ACC112 (cell line): ENCODE measurements at regions not wholly inside any gene's neighbourhood (a gene's known extent, or its start where the extent isn't known, plus 50 kb on each side); places are given as distances from the start of the nearest gene placed in this dataset.
"Not testable (repeated sequence)": the region's sequence is repeated elsewhere in the genome, so short reads cannot be mapped to it uniquely, and the experiment has no call there.

Experiments
- H2AFZ ChIP-seq: fragments of 200-600 bp; sonication (generic); one replicate; pipeline ENCODE4 v1.6.0; 2017; ENCODE audit warnings: antibody characterized with exemption, low read length; ENCODE audit not compliant: unreplicated experiment
- H3K27ac ChIP-seq: fragments of 200-600 bp; sonication (generic); 2 replicates; pipeline ENCODE4 v1.5.1; 2014; ENCODE audit warnings: low read depth, mild to moderate bottlenecking, antibody characterized with exemption, low read length, moderate library complexity
- H3K27me3 ChIP-seq: fragments of 200-600 bp; sonication (generic); 2 replicates; pipeline ENCODE4 v1.6.1; 2014; ENCODE audit warnings: mild to moderate bottlenecking, antibody characterized with exemption, low read length, moderate library complexity, mixed read lengths; ENCODE audit not compliant: insufficient read depth
- H3K36me3 ChIP-seq: fragments of 200-600 bp; sonication (generic); 2 replicates; pipeline ENCODE4 v1.6.1; 2016; ENCODE audit warnings: mild to moderate bottlenecking, antibody characterized with exemption, low read length, moderate library complexity, mixed read lengths; ENCODE audit not compliant: insufficient read depth
- H3K4me1 ChIP-seq: fragments of 200-600 bp; sonication (generic); one replicate; pipeline ENCODE4 v1.6.1; 2016; ENCODE audit warnings: low read length, mixed read lengths; ENCODE audit not compliant: insufficient read depth, unreplicated experiment, control insufficient read depth
- H3K4me3 ChIP-seq: fragments of 200-600 bp; sonication (generic); 2 replicates; pipeline ENCODE4 v1.5.1; 2014; ENCODE audit warnings: mild to moderate bottlenecking, low read depth, low read length
- H3K79me2 ChIP-seq: fragments of 200-600 bp; sonication (generic); one replicate; pipeline ENCODE4 v1.6.0; 2016; ENCODE audit warnings: low read length; ENCODE audit not compliant: control insufficient read depth, unreplicated experiment, insufficient read depth

GRCh38 chr12:107509421-107509820 lies 176.2 kb upstream of the PWP1 start:
- Histone ChIP-seq H3K4me3 (no peak overlapping the region), H3K27ac (no peak overlapping the region), H3K79me2 (no peaks in the 10 kb centered on the region), H3K36me3 (no peaks in the 10 kb centered on the region), H2AFZ (no peak overlapping the region), H3K4me1 (peaks cover 9% of the 10 kb centered on the region), H3K27me3 (0 out of 2 replicates have a peak, but pooled peaks cover 3% of the 10 kb centered on the region)

GRCh38 chr12:107510211-107510610 lies 175.4 kb upstream of the PWP1 start:
- Histone ChIP-seq H3K4me1 (peaks cover 16% of the 10 kb centered on the region), H3K79me2 (no peaks in the 10 kb centered on the region), H3K27ac (no peak overlapping the region), H3K4me3 (no peak overlapping the region), H3K27me3 (0 out of 2 replicates have a peak, but pooled peaks cover 3% of the 10 kb centered on the region), H3K36me3 (no peaks in the 10 kb centered on the region), H2AFZ (no peak overlapping the region)

DNA sequence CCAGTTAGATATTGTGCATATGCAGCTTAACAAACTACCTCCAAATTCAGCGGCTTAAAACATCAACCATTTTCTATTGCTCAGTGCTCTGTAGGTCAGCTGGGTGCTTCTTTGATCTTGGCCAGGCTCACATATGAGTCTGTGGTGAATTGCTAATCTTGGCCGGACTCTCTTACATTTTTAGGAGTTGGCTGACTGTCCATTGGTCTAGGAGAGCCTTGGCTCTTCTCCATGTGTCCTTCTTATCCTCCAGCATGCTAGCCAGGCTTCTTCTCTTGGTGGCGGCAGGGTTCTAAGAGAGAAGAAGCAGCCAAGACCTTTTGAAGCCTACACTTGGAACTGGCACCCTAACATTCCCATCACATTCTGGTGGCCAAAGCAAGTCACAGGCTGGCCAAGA lies 174.3 kb upstream of the PWP1 start:
- H3K79me2 ChIP-seq: no peaks in the 10 kb centered on the region
- 0 out of 2 replicates have a peak, but pooled peaks cover 3% of the 10 kb centered on the region for H3K27me3 ChIP-seq
- H2AFZ ChIP-seq: no peak overlapping the region
- no peak overlapping the region for H3K27ac ChIP-seq
- H3K4me1 ChIP-seq: peaks cover 25% of the 10 kb centered on the region
- H3K36me3 ChIP-seq: no peaks in the 10 kb centered on the region
- H3K4me3 ChIP-seq: no peak overlapping the region

DNA sequence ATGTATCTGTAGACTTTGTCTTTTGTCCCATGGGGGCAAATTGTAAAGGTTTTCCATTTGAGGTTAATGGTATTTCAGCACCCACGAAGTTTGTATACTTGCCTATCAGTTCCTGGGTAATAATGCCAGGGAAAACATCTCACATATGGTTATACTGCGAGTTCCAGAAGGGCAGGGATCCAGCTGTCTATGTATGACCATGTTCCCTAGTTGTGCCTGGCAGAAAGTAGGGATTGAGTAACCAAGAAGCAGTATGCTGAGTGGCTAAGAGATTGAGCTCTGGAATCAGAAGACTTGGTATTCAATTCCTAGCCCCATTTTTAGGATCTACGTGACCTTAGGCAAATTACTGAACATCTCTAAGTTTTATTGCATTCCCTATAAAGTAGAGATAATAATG lies 173.2 kb upstream of the PWP1 start:
- Histone ChIP-seq H3K79me2 (no peaks in the 10 kb centered on the region), H2AFZ (no peak overlapping the region), H3K4me3 (no peak overlapping the region), H3K27me3 (0 out of 2 replicates have a peak, but pooled peaks cover 3% of the 10 kb centered on the region), H3K27ac (no peak overlapping the region), H3K36me3 (no peaks in the 10 kb centered on the region), H3K4me1 (peaks cover 25% of the 10 kb centered on the region)

- H3K79me2 ChIP-seq: no peaks in the 10 kb centered on the region
- H3K27me3 ChIP-seq: 0 out of 2 replicates have a peak, but pooled peaks cover 3% of the 10 kb centered on the region
- no peak overlapping the region for H3K4me3 ChIP-seq
- no peak overlapping the region for H2AFZ ChIP-seq
- H3K27ac ChIP-seq: no peak overlapping the region
- no peaks in the 10 kb centered on the region for H3K36me3 ChIP-seq
- H3K4me1 ChIP-seq: peaks cover 25% of the 10 kb centered on the region
Measured at GRCh38 chr12:107513184-107513583, 172.4 kb upstream of the PWP1 start.

GRCh38 chr12:107513636-107514400 lies 171.8 kb upstream of the PWP1 start:
- Histone ChIP-seq H3K4me1 (peaks cover 25% of the 10 kb centered on the region), H3K36me3 (no peaks in the 10 kb centered on the region), H3K27ac (0 out of 2 replicates have a peak overlapping the region, but pooled peaks have one; percentile 83), H2AFZ (no peak overlapping the region), H3K4me3 (no peak overlapping the region), H3K27me3 (0 out of 2 replicates have a peak, but pooled peaks cover 3% of the 10 kb centered on the region), H3K79me2 (no peaks in the 10 kb centered on the region)

DNA sequence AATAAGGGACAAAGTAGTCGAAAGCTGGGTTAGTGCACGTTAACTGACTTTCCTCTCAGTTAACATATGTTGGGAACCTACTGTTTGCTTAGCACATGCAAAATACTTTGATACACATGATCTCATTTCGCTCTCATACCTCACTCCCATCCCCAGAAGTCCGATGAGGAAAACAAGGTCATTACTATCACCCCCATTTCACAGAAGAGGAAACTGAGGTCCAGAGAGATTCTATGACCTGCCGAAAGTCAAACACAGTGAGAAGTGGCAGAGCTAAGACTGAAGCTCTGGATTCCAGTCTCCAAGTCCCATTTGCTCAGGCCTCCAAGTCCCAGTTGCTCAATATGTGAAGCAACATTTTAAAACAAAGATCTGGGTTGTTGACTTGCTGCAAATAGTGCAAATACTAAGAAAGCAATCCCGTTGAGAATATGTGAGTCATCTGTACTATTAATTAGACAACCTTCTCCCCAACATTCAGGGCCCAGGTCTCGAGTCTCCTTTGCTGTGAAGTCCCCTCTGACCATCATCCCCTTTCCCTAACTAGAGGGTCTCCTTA lies 170.6 kb upstream of the PWP1 start:
- peaks cover 25% of the 10 kb centered on the region for H3K4me1 ChIP-seq
- peak overlapping the region; percentile 83 for H3K27ac ChIP-seq
- H3K4me3 ChIP-seq: no peak overlapping the region
- H3K27me3 ChIP-seq: no peaks in the 10 kb centered on the region
- no peaks in the 10 kb centered on the region for H3K79me2 ChIP-seq
- H2AFZ ChIP-seq: no peak overlapping the region
- no peaks in the 10 kb centered on the region for H3K36me3 ChIP-seq

- H3K36me3 ChIP-seq: no peaks in the 10 kb centered on the region
- H3K27me3 ChIP-seq: no peaks in the 10 kb centered on the region
- no peaks in the 10 kb centered on the region for H3K79me2 ChIP-seq
- no peak overlapping the region for H3K4me3 ChIP-seq
- peaks cover 25% of the 10 kb centered on the region for H3K4me1 ChIP-seq
- H3K27ac ChIP-seq: peak overlapping the region; percentile 83
- no peak overlapping the region for H2AFZ ChIP-seq
Measured at GRCh38 chr12:107515446-107515958, 170.1 kb upstream of the PWP1 start.

- not testable (repeated sequence) for H3K27ac ChIP-seq, H3K36me3 ChIP-seq, H2AFZ ChIP-seq, H3K4me3 ChIP-seq, H3K27me3 ChIP-seq, H3K79me2 ChIP-seq
- H3K4me1 ChIP-seq: peaks cover 21% of the 10 kb centered on the region
Measured at GRCh38 chr12:107517816-107518215, 167.8 kb upstream of the PWP1 start.

DNA sequence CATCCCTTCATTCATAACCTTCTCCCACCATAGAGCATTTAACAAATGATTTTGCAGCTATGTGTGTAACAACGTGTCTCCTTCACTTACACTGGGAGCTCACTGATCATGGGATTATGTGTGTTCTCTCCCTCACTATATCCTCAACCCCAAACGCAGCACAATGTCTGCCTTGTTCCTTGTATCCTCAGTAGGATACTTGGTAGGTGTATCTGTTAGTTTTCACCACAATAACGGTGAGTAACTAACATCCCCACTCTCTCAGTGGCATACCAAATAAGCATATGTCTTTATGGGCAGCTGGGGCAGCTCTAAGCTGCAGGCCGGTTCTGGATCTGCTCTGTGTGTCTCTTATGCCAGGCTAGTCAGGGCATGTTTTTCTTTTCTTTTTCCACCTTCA lies 166.7 kb upstream of the PWP1 start:
- Histone ChIP-seq H3K27me3 (no peaks in the 10 kb centered on the region), H3K4me3 (no peak overlapping the region), H2AFZ (no peak overlapping the region), H3K36me3 (no peaks in the 10 kb centered on the region), H3K27ac (no peak overlapping the region), H3K4me1 (peaks cover 21% of the 10 kb centered on the region), H3K79me2 (no peaks in the 10 kb centered on the region)
